NCI-H2081 (cell line): ENCODE measurements at regions not wholly inside any gene's neighbourhood (a gene's known extent, or its start where the extent isn't known, plus 50 kb on each side); places are given as distances from the start of the nearest gene placed in this dataset.
"Not testable (repeated sequence)": the region's sequence is repeated elsewhere in the genome, so short reads cannot be mapped to it uniquely, and the experiment has no call there.

Experiments
- DNase-seq, 2 experiments: peaks; one replicate each; lab custom pipeline; 2025; lab: John Stamatoyannopoulos, UW

GRCh38 chr1:238913210-238913609, 473.2 kb upstream of the CHRM3 start:
- no peak for DNase-seq

GRCh38 chr1:238912148-238912547, 474.2 kb upstream of the CHRM3 start:
- no peak for DNase-seq

- DNase-seq = not testable (repeated sequence)
These were observed 483.6 kb upstream of the CHRM3 start for GRCh38 chr1:238902752-238903151.

GRCh38 chr1:238900334-238900865, 486.0 kb upstream of the CHRM3 start:
- DNase-seq = no peak

- DNase-seq = no peak
These were observed 487.5 kb upstream of the CHRM3 start for GRCh38 chr1:238898856-238899255.

- no peak for DNase-seq
These were observed 490.5 kb upstream of the CHRM3 start for GRCh38 chr1:238895911-238896310.

GRCh38 chr1:238892612-238893011, 493.8 kb upstream of the CHRM3 start:
- DNase-seq = no peak

GRCh38 chr1:238861342-238862066, 524.9 kb upstream of the CHRM3 start:
- DNase-seq = no peak

- DNase-seq = no peak
These were observed 552.4 kb upstream of the CHRM3 start for GRCh38 chr1:238833919-238834318.

GRCh38 chr1:238832106-238832505, 554.3 kb upstream of the CHRM3 start:
- no peak for DNase-seq

- DNase-seq = no peak
These were observed 556.2 kb upstream of the CHRM3 start for GRCh38 chr1:238830036-238830611.

- no peak for DNase-seq
These were observed 559.5 kb upstream of the CHRM3 start for GRCh38 chr1:238826891-238827290.

- no peak for DNase-seq
These were observed 563.0 kb upstream of the CHRM3 start for GRCh38 chr1:238823416-238823815.

GRCh38 chr1:238811211-238811879, 575.0 kb upstream of the CHRM3 start:
- DNase-seq = no peak

- DNase-seq = no peak
These were observed 595.5 kb upstream of the CHRM3 start for GRCh38 chr1:238790882-238791281.

- DNase-seq = no peak
These were observed 596.3 kb upstream of the CHRM3 start for GRCh38 chr1:238789916-238790667.

- no peak for DNase-seq
These were observed 598.9 kb upstream of the CHRM3 start for GRCh38 chr1:238787471-238787870.

- DNase-seq = no peak
These were observed 602.7 kb upstream of the CHRM3 start for GRCh38 chr1:238783633-238784032.

- DNase-seq = no peak
These were observed 606.7 kb upstream of the CHRM3 start for GRCh38 chr1:238779716-238780115.

- no peak for DNase-seq
These were observed 608.3 kb upstream of the CHRM3 start for GRCh38 chr1:238778113-238778512.

- no peak for DNase-seq
These were observed 608.8 kb upstream of the CHRM3 start for GRCh38 chr1:238777551-238777950.

GRCh38 chr1:238776126-238776525, 610.2 kb upstream of the CHRM3 start:
- DNase-seq = no peak
